Neural progenitor cell (in vitro differentiated cells): ENCODE measurements at regions not wholly inside any gene's neighbourhood (a gene's known extent, or its start where the extent isn't known, plus 50 kb on each side); places are given as distances from the start of the nearest gene placed in this dataset.

Experiments
- DNase-seq: peaks from one replicate; pipeline ENCODE4 v3.0.0-alpha.2; 2016; ENCODE audit warnings: low spot score
- H2AFZ ChIP-seq: fragments of 200-600 bp; sonication (generic); replicated peaks from 2 replicates; pipeline ENCODE4 v1.6.1; 2016; ENCODE audit warnings: antibody characterized with exemption
- H3F3A ChIP-seq: fragments of 200-600 bp; sonication (generic); 2 replicates; pipeline ENCODE4 v1.6.1; 2016; ENCODE audit warnings: antibody characterized with exemption, low read depth
- H3K27ac ChIP-seq: fragments of 200-600 bp; sonication (generic); 2 replicates; pipeline ENCODE4 v1.5.1; 2016; ENCODE audit warnings: mild to moderate bottlenecking
- H3K27me3 ChIP-seq: fragments of 200-600 bp; sonication (generic); 2 replicates; pipeline ENCODE4 v1.6.1; 2016; ENCODE audit warnings: mild to moderate bottlenecking, moderate library complexity
- H3K36me3 ChIP-seq: fragments of 200-600 bp; sonication (generic); 2 replicates; pipeline ENCODE4 v1.5.1; 2016
- H3K4me1 ChIP-seq: fragments of 200-600 bp; sonication (generic); 2 replicates; pipeline ENCODE4 v1.6.1; 2016; ENCODE audit warnings: mixed run types
- H3K4me2 ChIP-seq: fragments of 200-600 bp; sonication (generic); 2 replicates; pipeline ENCODE4 v1.6.1; 2016
- H3K4me3 ChIP-seq: fragments of 200-600 bp; sonication (generic); 2 replicates; pipeline ENCODE4 v1.5.1; 2016
- H3K79me2 ChIP-seq: fragments of 200-600 bp; sonication (generic); 2 replicates; pipeline ENCODE4 v1.6.1; 2016; ENCODE audit warnings: low read depth
- H3K9ac ChIP-seq: fragments of 200-600 bp; sonication (generic); 2 replicates; pipeline ENCODE4 v1.6.1; 2016
- H3K9me3 ChIP-seq: fragments of 200-600 bp; sonication (generic); 2 replicates; pipeline ENCODE4 v1.5.1; 2016; ENCODE audit warnings: low read depth
- H4K20me1 ChIP-seq: fragments of 200-600 bp; sonication (generic); 2 replicates; pipeline ENCODE4 v1.6.1; 2016; ENCODE audit warnings: low read depth
- H3K27ac Mint-ChIP-seq: 3 replicates; pipeline ENCODE4 v1.8.0; 2021; ENCODE audit warnings: mixed read lengths
- H3K27me3 Mint-ChIP-seq: 2 replicates; pipeline ENCODE4 v1.8.0; 2022; ENCODE audit warnings: low read depth, mild to moderate bottlenecking, inconsistent platforms, moderate library complexity, mixed read lengths; ENCODE audit not compliant: insufficient read depth
- H3K36me3 Mint-ChIP-seq: 3 replicates; pipeline ENCODE4 v1.8.0; 2021; ENCODE audit warnings: mixed read lengths
- H3K4me1 Mint-ChIP-seq: 3 replicates; pipeline ENCODE4 v1.8.0; 2021; ENCODE audit warnings: mixed read lengths
- H3K4me3 Mint-ChIP-seq: 3 replicates; pipeline ENCODE4 v1.8.0; 2021; ENCODE audit warnings: mild to moderate bottlenecking, moderate library complexity, mixed read lengths
- H3K9me3 Mint-ChIP-seq: 3 replicates; pipeline ENCODE4 v1.8.0; 2020; ENCODE audit warnings: mixed read lengths
- EZH2 ChIP-seq: fragments of 200-600 bp; sonication (generic); IDR thresholded peaks from 2 replicates; pipeline ENCODE4 v1.6.1; 2017; ENCODE audit warnings: antibody characterized with exemption, mild to moderate bottlenecking, moderate library complexity
- EZH2phosphoT487 ChIP-seq: fragments of 200-600 bp; sonication (generic); IDR thresholded peaks from 2 replicates; pipeline ENCODE4 v1.6.1; 2017; ENCODE audit warnings: antibody characterized with exemption
- TF ChIP-seq, protein P1 (sequence below): fragments of 200-600 bp; sonication (generic); IDR thresholded peaks from 2 replicates; pipeline ENCODE4 v1.5.1; 2017; ENCODE audit warnings: antibody characterized with exemption, mild to moderate bottlenecking

- no peaks in the 10 kb centered on the region for H4K20me1 ChIP-seq
- H3K9ac ChIP-seq = no peak overlapping the region
- no peak overlapping the region for H3K4me2 ChIP-seq
- no peak overlapping the region for H3K4me3 ChIP-seq
- no peaks in the 10 kb centered on the region for H3K9me3 ChIP-seq
- DNase-seq = no peak
- TF ChIP-seq EZH2phosphoT487 (no peak), EZH2 (no peak)
- TF ChIP-seq, protein P1, sequence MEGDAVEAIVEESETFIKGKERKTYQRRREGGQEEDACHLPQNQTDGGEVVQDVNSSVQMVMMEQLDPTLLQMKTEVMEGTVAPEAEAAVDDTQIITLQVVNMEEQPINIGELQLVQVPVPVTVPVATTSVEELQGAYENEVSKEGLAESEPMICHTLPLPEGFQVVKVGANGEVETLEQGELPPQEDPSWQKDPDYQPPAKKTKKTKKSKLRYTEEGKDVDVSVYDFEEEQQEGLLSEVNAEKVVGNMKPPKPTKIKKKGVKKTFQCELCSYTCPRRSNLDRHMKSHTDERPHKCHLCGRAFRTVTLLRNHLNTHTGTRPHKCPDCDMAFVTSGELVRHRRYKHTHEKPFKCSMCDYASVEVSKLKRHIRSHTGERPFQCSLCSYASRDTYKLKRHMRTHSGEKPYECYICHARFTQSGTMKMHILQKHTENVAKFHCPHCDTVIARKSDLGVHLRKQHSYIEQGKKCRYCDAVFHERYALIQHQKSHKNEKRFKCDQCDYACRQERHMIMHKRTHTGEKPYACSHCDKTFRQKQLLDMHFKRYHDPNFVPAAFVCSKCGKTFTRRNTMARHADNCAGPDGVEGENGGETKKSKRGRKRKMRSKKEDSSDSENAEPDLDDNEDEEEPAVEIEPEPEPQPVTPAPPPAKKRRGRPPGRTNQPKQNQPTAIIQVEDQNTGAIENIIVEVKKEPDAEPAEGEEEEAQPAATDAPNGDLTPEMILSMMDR = no peak
- H3K4me1 ChIP-seq = peaks cover 4% of the 10 kb centered on the region
- H3K27me3 Mint-ChIP-seq = peaks cover 3% of the 10 kb centered on the region
- H3K27ac ChIP-seq = no peak overlapping the region
- no peaks in the 10 kb centered on the region for H3K79me2 ChIP-seq
- H3F3A ChIP-seq = no peaks in the 10 kb centered on the region
- no peaks in the 10 kb centered on the region for H3K36me3 ChIP-seq
- no peaks in the 10 kb centered on the region for H3K9me3 Mint-ChIP-seq
- no peak overlapping the region for H2AFZ ChIP-seq
- H3K4me1 Mint-ChIP-seq = peaks cover 3% of the 10 kb centered on the region
- H3K27me3 ChIP-seq = no peaks in the 10 kb centered on the region
- H3K36me3 Mint-ChIP-seq = no peaks in the 10 kb centered on the region
- H3K4me3 Mint-ChIP-seq = no peak overlapping the region
- no peak overlapping the region for H3K27ac Mint-ChIP-seq
These were observed 404.0 kb upstream of the ATP5MC3 start for GRCh38 chr2:175585496-175585895.

- Histone ChIP-seq H3K79me2 (no peaks in the 10 kb centered on the region), H3F3A (no peaks in the 10 kb centered on the region), H3K36me3 (no peaks in the 10 kb centered on the region), H3K9me3 (no peaks in the 10 kb centered on the region), H3K4me3 (no peak overlapping the region), H3K27ac (no peak overlapping the region), H3K4me1 (peaks cover 16% of the 10 kb centered on the region), H3K27me3 (no peaks in the 10 kb centered on the region), H2AFZ (peak overlapping the region; percentile 43), H4K20me1 (no peaks in the 10 kb centered on the region), H3K4me2 (no peak overlapping the region), H3K9ac (no peak overlapping the region)
- TF ChIP-seq, protein P1 = no peak
- TF ChIP-seq EZH2phosphoT487 (no peak), EZH2 (no peak)
- H3K9me3 Mint-ChIP-seq = no peaks in the 10 kb centered on the region
- peaks cover 5% of the 10 kb centered on the region for H3K27me3 Mint-ChIP-seq
- H3K4me3 Mint-ChIP-seq = no peak overlapping the region
- no peak for DNase-seq
- H3K27ac Mint-ChIP-seq = no peak overlapping the region
- no peaks in the 10 kb centered on the region for H3K36me3 Mint-ChIP-seq
- peaks cover 31% of the 10 kb centered on the region for H3K4me1 Mint-ChIP-seq
These were observed 399.1 kb upstream of the ATP5MC3 start for GRCh38 chr2:175580652-175581051.

- no peaks in the 10 kb centered on the region for H3K9me3 ChIP-seq
- peaks cover 21% of the 10 kb centered on the region for H3K4me1 ChIP-seq
- H3K4me3 ChIP-seq = no peak overlapping the region
- H2AFZ ChIP-seq = no peak overlapping the region
- H3K79me2 ChIP-seq = no peaks in the 10 kb centered on the region
- H4K20me1 ChIP-seq = no peaks in the 10 kb centered on the region
- H3F3A ChIP-seq = no peaks in the 10 kb centered on the region
- H3K4me3 Mint-ChIP-seq = no peak overlapping the region
- no peak overlapping the region for H3K4me2 ChIP-seq
- H3K4me1 Mint-ChIP-seq = peaks cover 38% of the 10 kb centered on the region
- no peak for DNase-seq
- no peak for TF ChIP-seq EZH2phosphoT487
- no peaks in the 10 kb centered on the region for H3K27me3 ChIP-seq
- H3K9ac ChIP-seq = no peak overlapping the region
- H3K36me3 Mint-ChIP-seq = no peaks in the 10 kb centered on the region
- H3K9me3 Mint-ChIP-seq = no peaks in the 10 kb centered on the region
- no peak overlapping the region for H3K27ac Mint-ChIP-seq
- H3K27me3 Mint-ChIP-seq = peaks cover 5% of the 10 kb centered on the region
- H3K36me3 ChIP-seq = no peaks in the 10 kb centered on the region
- no peak overlapping the region for H3K27ac ChIP-seq
These were observed 398.1 kb upstream of the ATP5MC3 start for GRCh38 chr2:175579646-175580045.

GRCh38 chr2:175577368-175577970 lies 396.0 kb upstream of the ATP5MC3 start:
- no peaks in the 10 kb centered on the region for H3K36me3 Mint-ChIP-seq
- H3K9me3 Mint-ChIP-seq = no peaks in the 10 kb centered on the region
- H3F3A ChIP-seq = no peaks in the 10 kb centered on the region
- no peak overlapping the region for H3K4me3 Mint-ChIP-seq
- TF ChIP-seq, protein P1 = no peak
- TF ChIP-seq EZH2phosphoT487 (no peak), EZH2 (no peak)
- H3K27ac ChIP-seq = no peak overlapping the region
- H3K27ac Mint-ChIP-seq = no peak overlapping the region
- DNase-seq = no peak
- no peak overlapping the region for H2AFZ ChIP-seq
- no peak overlapping the region for H3K4me2 ChIP-seq
- H3K9me3 ChIP-seq = no peaks in the 10 kb centered on the region
- peaks cover 21% of the 10 kb centered on the region for H3K4me1 ChIP-seq
- no peaks in the 10 kb centered on the region for H4K20me1 ChIP-seq
- H3K27me3 Mint-ChIP-seq = peaks cover 8% of the 10 kb centered on the region
- H3K9ac ChIP-seq = no peak overlapping the region
- no peaks in the 10 kb centered on the region for H3K27me3 ChIP-seq
- H3K4me1 Mint-ChIP-seq = peaks cover 38% of the 10 kb centered on the region
- no peaks in the 10 kb centered on the region for H3K36me3 ChIP-seq
- H3K79me2 ChIP-seq = no peaks in the 10 kb centered on the region
- H3K4me3 ChIP-seq = no peak overlapping the region
